Vagina (tissue), 2 donors: ENCODE measurements at regions not wholly inside any gene's neighbourhood (a gene's known extent, or its start where the extent isn't known, plus 50 kb on each side); places are given as distances from the start of the nearest gene placed in this dataset.

Experiments used
- POLR2A ChIP-seq, 2 donors: fragments of 450-650 bp; IDR thresholded peaks; one replicate each; pipeline ENCODE4 v1.6.1; 2017; ENCODE audit warnings: antibody characterized with exemption in 2 of 2, mild to moderate bottlenecking in 2 of 2, moderate library complexity in 2 of 2
- TF ChIP-seq, protein P1 (sequence below), 3 experiments: fragments of 450-650 bp in 2 of 3; fragments of 200-600 bp in 1 of 3; sonication (generic) in 1 of 3; IDR thresholded peaks; one replicate each; pipeline ENCODE4 v1.5.1; 2017 to 2019; ENCODE audit warnings: antibody characterized with exemption in 3 of 3, mild to moderate bottlenecking in 2 of 3, moderate library complexity in 2 of 3

DNA sequence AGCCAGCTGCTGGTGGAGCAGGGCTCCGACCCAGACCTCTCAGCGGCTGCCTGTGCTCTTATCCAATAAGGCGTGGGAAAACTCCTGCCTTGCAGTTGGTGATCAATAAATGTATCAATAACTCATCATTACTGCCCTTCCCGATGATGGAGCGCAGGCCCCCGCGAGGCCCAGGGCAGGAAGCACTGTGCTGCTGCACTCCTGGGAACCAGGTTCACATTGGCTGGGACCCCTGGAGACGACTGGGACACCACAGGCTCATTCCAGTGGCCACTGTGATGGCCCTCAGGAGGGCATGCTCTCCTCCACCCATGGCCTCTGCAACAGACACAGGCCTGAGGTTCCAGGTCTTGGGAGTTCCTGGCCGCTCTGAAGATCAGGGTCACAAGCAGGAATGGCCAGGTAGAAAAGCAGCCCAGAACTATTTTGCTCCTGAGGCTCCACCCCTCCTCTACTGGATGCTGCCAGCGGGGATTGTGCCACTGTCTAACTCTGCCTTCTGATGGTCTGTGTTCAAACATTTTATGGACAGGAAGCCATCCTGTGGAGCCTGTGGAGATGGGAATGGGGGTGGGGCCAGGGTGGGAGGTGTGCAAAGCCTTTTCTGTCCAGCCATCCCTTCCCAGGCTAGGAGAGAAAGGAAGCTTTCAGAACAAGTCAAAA is 287.4 kb upstream of the ZMIZ1 start:
- no peak for TF ChIP-seq POLR2A (IDR thresholded peaks at IDR 0.05)
- TF ChIP-seq, protein P1, sequence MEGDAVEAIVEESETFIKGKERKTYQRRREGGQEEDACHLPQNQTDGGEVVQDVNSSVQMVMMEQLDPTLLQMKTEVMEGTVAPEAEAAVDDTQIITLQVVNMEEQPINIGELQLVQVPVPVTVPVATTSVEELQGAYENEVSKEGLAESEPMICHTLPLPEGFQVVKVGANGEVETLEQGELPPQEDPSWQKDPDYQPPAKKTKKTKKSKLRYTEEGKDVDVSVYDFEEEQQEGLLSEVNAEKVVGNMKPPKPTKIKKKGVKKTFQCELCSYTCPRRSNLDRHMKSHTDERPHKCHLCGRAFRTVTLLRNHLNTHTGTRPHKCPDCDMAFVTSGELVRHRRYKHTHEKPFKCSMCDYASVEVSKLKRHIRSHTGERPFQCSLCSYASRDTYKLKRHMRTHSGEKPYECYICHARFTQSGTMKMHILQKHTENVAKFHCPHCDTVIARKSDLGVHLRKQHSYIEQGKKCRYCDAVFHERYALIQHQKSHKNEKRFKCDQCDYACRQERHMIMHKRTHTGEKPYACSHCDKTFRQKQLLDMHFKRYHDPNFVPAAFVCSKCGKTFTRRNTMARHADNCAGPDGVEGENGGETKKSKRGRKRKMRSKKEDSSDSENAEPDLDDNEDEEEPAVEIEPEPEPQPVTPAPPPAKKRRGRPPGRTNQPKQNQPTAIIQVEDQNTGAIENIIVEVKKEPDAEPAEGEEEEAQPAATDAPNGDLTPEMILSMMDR (IDR thresholded peaks at IDR 0.05): no peak
